AG04450 (cell line): ENCODE measurements at regions not wholly inside any gene's neighbourhood (a gene's known extent, or its start where the extent isn't known, plus 50 kb on each side); places are given as distances from the start of the nearest gene placed in this dataset.

Source experiments
- CTCF ChIA-PET: fragments of 300-600, 350-600 bp; formaldehyde crosslinking; extraction: SDS; loops from one replicate; lab custom pipeline; 2022; ENCODE audit warnings: antibody characterized with exemption, inconsistent platforms; lab: Charles Lee
- POLR2A ChIA-PET: fragments of 350-600 bp; formaldehyde crosslinking; extraction: SDS; loops from one replicate; lab custom pipeline; 2021; ENCODE audit warnings: antibody characterized with exemption, inconsistent platforms; lab: Yijun Ruan, JAX
- DNase-seq: peaks from one replicate; pipeline ENCODE4 v3.0.0-alpha.2; 2011; ENCODE audit warnings: low read depth, low spot score
- H3K27ac ChIP-seq: one replicate; pipeline ENCODE4 v1.5.1; 2012; ENCODE audit warnings: low read depth, low read length, control low read depth
- H3K27me3 ChIP-seq: one replicate; pipeline ENCODE4 v1.6.0; 2012; ENCODE audit warnings: low read length; ENCODE audit not compliant: control insufficient read depth, insufficient read depth
- H3K4me3 ChIP-seq: 2 replicates; pipeline ENCODE4 v1.5.1; 2011; ENCODE audit warnings: mild to moderate bottlenecking, low read depth, low read length, control low read depth
- H3K9me3 ChIP-seq: 2 replicates; pipeline ENCODE4 v1.5.1; 2012; ENCODE audit warnings: low read length; ENCODE audit not compliant: control insufficient read depth, insufficient read depth
- TF ChIP-seq, protein P1 (sequence below): IDR thresholded peaks from 2 replicates; pipeline ENCODE4 v1.5.1; 2011; ENCODE audit warnings: low read depth, low read length, control low read depth, inconsistent platforms

DNA sequence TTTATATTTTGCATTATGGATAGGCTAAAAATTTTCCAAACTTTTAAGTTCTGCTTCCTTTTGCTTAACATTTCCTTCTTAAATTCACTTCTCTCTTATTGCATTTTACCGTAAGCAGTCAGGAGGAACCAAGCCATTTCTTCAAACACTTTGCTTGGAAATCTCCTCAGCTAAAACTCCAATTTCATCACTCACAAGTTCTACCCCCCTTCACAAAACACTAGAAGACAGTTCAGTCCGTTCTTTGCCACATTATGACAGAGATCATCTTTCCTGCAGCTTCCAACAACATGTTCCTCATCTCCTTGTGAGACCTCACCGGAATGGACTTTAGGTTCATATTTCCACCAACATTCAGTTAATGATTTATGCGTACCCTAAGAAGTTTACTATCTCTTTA, 79.2 kb upstream of the LY86 start:
- CTCF ChIA-PET: no interaction called here
- no peak overlapping the region for H3K4me3 ChIP-seq
- H3K9me3 ChIP-seq: peaks cover 7% of the 10 kb centered on the region
- H3K27me3 ChIP-seq: no peaks in the 10 kb centered on the region
- H3K27ac ChIP-seq: no peak overlapping the region
- no peak for DNase-seq
- TF ChIP-seq, protein P1, sequence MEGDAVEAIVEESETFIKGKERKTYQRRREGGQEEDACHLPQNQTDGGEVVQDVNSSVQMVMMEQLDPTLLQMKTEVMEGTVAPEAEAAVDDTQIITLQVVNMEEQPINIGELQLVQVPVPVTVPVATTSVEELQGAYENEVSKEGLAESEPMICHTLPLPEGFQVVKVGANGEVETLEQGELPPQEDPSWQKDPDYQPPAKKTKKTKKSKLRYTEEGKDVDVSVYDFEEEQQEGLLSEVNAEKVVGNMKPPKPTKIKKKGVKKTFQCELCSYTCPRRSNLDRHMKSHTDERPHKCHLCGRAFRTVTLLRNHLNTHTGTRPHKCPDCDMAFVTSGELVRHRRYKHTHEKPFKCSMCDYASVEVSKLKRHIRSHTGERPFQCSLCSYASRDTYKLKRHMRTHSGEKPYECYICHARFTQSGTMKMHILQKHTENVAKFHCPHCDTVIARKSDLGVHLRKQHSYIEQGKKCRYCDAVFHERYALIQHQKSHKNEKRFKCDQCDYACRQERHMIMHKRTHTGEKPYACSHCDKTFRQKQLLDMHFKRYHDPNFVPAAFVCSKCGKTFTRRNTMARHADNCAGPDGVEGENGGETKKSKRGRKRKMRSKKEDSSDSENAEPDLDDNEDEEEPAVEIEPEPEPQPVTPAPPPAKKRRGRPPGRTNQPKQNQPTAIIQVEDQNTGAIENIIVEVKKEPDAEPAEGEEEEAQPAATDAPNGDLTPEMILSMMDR: no peak
- POLR2A ChIA-PET: no interaction called here

DNA sequence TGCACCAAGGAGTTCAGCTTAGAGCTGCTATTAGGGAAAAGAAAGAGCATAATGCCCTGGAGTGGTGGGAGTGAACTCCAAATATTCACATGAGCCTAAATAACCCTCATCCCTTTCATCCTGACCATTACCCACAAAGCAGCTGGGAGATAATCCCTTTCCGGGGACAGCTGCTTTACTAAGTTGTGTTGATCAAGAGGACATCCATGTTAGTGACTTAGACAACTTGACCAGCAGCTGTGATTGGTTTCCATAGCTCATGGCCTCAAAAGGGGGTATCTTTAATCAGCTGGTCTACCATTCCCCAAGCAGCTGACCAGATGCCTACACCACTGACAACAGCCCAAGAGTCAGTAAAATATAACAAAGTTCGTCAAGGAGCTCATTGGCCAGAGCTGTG, 75.8 kb upstream of the LY86 start:
- H3K9me3 ChIP-seq: peaks cover 8% of the 10 kb centered on the region; the same call in 1 of the 2 replicates
- DNase-seq: no peak
- ChIA-PET CTCF (no interaction called here), POLR2A (no interaction called here)
- no peak overlapping the region for H3K4me3 ChIP-seq
- TF ChIP-seq, protein P1: no peak
- H3K27ac ChIP-seq: no peak overlapping the region
- no peaks in the 10 kb centered on the region for H3K27me3 ChIP-seq

DNA sequence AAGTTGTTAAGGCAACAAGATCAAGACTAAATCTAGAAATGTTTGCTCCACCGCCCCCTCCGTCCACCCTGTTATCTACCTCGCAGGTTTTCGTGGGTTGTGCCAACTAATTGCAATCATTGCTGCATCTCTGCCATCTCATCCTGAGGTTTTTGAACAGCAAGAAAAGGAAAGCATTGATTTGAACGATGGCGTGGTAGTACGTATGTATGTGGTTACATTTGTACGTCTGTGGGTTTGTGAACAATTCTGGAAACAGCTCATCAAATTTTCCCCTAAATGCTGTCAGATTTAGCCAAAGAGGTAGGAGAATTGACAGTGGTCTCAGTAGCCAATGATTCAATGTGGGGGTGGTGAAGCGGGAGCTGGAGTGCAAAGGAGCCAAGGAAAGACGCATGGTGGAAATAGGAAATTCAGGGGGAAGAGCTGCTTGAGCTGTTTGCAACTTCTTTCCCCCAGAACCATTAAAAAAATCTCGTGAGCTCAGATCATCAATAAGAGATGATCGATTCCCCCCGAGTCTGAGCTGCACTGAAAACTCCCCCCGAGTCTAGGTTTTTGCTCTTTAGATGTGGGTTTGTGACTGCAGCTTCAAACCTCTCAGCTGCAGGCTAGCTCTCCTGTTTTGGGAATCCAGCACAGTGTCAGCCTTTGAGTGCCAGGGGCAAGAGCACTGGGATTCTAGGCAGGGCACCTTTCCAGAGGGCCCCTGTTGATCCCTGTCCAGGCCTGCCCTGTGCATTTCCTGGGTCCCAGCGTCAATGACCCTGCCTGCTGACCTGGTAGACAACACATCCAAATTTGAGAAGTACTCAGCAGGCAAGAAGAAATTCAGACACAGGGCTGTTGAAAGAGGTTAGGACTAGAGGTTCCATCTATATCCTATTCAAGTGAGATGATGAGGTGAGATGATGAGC, 72.6 kb upstream of the LY86 start:
- CTCF ChIA-PET: no interaction called here
- TF ChIP-seq, protein P1: no peak

DNA sequence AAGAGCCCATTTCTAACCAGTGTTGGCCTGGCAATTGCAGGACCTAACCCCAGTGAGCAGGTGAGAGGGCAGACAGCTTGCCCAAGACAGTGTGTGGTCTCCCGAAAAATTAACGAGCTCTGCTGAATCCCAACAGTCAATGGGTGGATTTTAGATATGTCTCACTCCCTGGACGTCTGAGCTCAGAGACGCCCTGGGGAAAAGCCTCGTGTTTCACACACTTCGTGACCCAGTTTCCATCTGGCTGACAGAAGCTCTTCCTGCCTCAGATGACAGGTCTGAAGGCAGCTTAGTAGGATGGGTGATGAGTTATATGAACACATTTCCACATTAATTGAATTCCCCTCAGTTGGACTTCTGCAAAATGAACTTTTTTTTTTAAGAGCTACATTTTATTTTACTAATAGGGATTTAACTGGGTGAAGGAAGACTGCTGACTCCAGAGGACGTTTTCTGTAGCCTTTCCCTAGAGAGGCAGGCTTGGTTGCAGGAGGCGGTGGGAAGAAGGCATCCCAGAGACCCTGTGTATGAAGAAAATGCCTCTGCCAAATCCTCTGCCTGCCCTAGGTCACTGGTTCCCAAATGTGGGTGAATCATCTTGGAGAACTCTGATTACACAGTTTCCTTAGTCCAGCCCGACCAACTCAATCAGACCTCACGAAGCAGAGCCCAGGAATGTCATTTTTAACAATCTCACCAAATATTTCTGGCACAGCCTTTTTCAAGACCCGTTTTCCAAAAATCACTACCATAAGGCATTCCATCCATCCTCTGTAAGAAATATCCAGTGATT, 71.7 kb upstream of the LY86 start:
- POLR2A ChIA-PET: no interaction called here
- Histone ChIP-seq H3K9me3 (peaks cover 20% of the 10 kb centered on the region; the same call in 1 of the 2 replicates), H3K4me3 (no peak overlapping the region), H3K27ac (no peak overlapping the region), H3K27me3 (no peaks in the 10 kb centered on the region)
- TF ChIP-seq, protein P1: no peak
- CTCF ChIA-PET: no interaction called here
- no peak for DNase-seq

More for the DNA sequence above, 72.6 kb upstream of the LY86 start:
- Histone ChIP-seq H3K9me3 (peaks cover 20% of the 10 kb centered on the region; the same call in 1 of the 2 replicates), H3K4me3 (no peak overlapping the region), H3K27me3 (no peaks in the 10 kb centered on the region), H3K27ac (no peak overlapping the region)
- POLR2A ChIA-PET: no interaction called here
- no peak for DNase-seq
